Astrocyte of the cerebellum (primary cell): ENCODE measurements at regions not wholly inside any gene's neighbourhood (a gene's known extent, or its start where the extent isn't known, plus 50 kb on each side); places are given as distances from the start of the nearest gene placed in this dataset.

Experiments
- DNase-seq: peaks from one replicate; pipeline ENCODE4 v3.0.0-alpha.2; 2011; ENCODE audit warnings: low read depth
- H3K4me3 ChIP-seq: 2 replicates; pipeline ENCODE4 v1.5.1; 2011; ENCODE audit warnings: mild to moderate bottlenecking, low read depth, low read length, moderate library complexity
- in situ Hi-C: cut with HindIII; loops from 2 replicates; pipeline ENCODE4 v1.10.0; 2017; ENCODE audit warnings: low sequenced_read_pairs
- TF ChIP-seq, protein P1 (sequence below): IDR thresholded peaks from 2 replicates; pipeline ENCODE4 v1.5.1; 2012; ENCODE audit warnings: low read length, low read depth, moderate library complexity, mild to moderate bottlenecking; ENCODE audit errors: missing control alignments

DNA sequence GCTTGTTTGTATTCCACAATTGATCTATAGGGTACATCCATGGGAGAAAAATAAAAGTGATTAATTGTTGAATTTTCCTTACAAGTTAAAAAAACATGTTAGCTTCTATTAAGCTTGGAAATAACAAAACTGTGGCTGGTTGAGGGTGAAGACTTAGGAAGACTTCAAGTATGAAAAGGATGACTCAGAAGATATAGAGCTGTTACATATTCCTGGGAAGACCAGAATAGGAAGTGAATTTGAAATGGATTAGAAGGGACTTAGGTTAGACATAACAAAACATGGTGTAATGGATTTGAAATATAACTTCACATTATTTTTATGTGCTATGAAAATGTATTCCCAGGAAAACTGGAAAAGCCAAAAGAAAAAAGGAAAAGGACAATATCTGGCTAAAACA, 732.2 kb downstream of the HDGFL1 start:
- H3K4me3 ChIP-seq, result no peak overlapping the region
- TF ChIP-seq, protein P1, sequence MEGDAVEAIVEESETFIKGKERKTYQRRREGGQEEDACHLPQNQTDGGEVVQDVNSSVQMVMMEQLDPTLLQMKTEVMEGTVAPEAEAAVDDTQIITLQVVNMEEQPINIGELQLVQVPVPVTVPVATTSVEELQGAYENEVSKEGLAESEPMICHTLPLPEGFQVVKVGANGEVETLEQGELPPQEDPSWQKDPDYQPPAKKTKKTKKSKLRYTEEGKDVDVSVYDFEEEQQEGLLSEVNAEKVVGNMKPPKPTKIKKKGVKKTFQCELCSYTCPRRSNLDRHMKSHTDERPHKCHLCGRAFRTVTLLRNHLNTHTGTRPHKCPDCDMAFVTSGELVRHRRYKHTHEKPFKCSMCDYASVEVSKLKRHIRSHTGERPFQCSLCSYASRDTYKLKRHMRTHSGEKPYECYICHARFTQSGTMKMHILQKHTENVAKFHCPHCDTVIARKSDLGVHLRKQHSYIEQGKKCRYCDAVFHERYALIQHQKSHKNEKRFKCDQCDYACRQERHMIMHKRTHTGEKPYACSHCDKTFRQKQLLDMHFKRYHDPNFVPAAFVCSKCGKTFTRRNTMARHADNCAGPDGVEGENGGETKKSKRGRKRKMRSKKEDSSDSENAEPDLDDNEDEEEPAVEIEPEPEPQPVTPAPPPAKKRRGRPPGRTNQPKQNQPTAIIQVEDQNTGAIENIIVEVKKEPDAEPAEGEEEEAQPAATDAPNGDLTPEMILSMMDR, result no peak
- in situ Hi-C loops, result no loop called here
- no peak for DNase-seq

DNA sequence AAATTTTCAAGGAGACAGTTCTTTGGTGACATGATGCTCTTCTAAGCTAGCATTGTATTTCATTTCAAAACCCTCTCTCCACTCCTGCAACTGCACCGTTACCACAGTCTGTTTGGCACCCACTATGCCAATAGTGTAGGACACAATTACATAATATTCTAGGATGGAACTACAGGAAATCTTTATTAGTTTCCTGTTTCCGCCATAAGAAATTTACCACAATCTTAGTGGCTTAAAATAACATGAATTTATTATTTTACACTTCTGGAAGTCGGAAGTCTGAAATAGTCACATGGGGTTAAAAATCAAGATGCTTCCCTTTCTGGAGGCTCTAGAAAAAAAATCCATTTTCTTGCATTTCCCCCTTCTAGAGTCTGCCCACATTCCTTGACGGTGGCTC, 733.1 kb downstream of the HDGFL1 start:
- no peak overlapping the region for H3K4me3 ChIP-seq
- no peak for DNase-seq
- TF ChIP-seq, protein P1, result no peak
- in situ Hi-C loops, result no loop called here

DNA sequence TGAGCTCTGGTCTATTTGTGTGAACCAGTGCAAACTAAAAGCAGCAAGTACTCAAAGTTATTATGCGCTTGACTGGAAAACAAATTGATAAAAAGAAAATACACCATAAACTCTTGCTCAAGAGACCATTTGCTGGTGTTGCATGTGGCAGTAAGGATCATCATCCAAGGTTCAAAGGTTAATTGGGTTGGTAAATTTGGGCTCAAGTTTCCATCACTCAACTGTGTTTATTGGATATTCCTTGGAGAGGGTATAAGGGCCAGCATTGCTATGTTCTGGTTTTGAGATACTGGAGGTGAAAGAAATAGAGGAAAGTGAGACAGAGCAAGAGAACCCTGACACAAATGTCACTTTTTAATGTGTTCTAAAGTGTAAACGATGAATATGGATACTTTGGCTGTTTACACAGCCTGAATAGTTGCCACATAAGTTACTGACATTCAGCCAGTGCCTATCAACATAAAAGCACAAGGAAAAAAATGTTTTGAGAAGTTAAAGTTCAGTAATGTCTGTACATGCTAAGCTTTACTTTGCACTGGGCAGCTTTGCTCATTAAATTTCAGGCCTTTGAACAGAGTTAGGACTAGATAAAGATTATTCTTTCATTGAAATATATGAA, 736.1 kb downstream of the HDGFL1 start:
- in situ Hi-C loops, result no loop called here
- no peak for DNase-seq
- TF ChIP-seq, protein P1, result no peak
- H3K4me3 ChIP-seq, result no peak overlapping the region

DNA sequence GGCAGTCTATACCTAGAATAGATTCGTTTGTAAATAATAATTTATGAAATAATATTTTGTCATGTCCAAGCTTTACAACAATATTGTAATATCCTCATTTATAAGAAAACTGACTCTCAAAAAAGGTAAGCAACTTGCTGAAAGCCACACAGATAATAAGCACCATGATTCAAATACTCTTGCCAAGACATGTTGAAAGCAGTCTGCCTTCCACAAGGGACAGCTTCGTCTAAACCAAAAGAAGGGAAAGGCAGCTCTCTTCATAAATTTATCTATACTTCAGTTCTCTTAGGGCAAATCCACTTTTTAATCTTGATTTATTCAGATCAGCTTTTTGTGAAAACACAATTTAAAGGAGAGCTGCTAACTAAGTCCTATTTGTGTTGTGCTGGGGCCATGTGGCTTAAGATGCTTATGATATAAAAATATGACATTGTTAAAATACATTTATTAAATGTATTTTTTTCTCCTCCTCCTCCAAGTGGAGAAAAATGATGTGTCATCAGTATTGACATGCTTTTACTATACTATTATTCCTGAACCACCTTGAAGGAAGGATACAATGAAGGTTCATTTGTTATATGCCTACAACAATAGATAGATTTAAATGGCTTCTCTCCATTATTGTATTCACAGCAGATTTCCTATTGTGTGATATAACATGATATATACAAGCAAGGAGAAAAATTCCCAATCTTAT, 737.0 kb downstream of the HDGFL1 start:
- DNase-seq, result no peak
- in situ Hi-C loops, result no loop called here
- H3K4me3 ChIP-seq, result no peak overlapping the region
- TF ChIP-seq, protein P1, result no peak

DNA sequence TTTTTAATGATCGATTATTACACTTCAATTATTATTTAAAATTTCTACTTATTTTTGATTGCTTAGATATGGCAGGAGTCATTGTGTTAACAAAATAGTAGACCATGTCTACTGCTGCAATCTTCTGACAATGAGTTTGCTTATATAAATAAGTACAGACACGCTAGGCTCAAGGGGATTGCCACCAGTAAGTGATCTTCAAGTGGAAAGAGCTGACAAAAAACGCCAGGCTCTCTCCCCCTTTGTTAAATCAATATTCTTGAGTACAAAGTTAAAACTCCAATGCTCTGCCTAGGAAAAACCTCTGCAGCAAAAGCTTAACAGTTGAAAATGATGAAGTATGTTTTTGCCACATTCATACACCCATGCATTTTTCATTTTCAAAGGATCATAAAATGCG, 738.1 kb downstream of the HDGFL1 start:
- no peak overlapping the region for H3K4me3 ChIP-seq
- in situ Hi-C loops, result no loop called here
- TF ChIP-seq, protein P1, result no peak
- DNase-seq, result no peak

DNA sequence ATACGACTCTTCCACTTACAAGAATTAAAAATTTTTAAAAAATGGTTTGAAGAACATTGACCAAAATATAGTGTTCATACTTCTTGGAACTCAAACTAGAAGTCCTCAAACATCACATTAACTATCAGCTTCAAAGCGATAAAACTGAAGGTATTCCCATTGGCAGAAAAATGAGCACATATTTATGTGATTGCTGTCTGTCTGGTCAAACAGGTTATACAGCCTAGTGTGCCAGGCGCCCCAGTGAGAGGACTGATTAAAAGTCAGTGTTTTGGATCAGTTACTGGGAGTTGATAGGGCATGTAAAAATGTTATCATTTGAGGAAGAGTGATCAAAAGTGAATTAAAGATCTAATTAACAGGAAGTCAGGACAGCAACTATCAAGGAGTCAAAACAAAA, 738.8 kb downstream of the HDGFL1 start:
- no peak for DNase-seq
- in situ Hi-C loops, result no loop called here
- no peak overlapping the region for H3K4me3 ChIP-seq
- TF ChIP-seq, protein P1, result no peak

DNA sequence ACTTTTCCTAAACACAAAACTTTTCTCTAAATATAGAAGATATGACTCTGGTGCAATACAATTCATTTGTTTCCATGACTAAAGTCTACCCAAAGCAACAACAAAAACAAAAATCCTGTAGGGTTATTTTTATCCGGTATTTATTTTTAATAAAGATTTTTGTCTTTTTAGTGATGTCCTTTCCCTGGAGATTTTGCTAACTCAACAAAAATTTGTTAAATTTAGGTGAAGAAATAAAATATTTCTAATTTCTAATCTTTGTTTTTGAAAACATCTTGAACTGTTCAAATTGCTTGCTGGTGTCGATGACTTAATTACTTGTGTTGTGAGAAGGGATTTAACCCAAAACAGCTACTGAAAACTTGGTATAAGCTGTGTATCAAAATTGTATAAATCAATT, 741.8 kb downstream of the HDGFL1 start:
- no peak for DNase-seq
- in situ Hi-C loops, result no loop called here
- TF ChIP-seq, protein P1, result no peak
- H3K4me3 ChIP-seq, result no peak overlapping the region
